ENCODE measurements at regions not wholly inside any gene's neighbourhood (a gene's known extent, or its start where the extent isn't known, plus 50 kb on each side); places are given as distances from the start of the nearest gene placed in this dataset.

- ChIA-PET CTCF (no interaction called here), POLR2A (ENCODE audit: low non-redundant PET) (no interaction called here)
- Histone ChIP-seq H3K27me3 (replicated peaks; ENCODE audit: insufficient read depth, low read depth, low read length, poor library complexity) (peaks cover 29% of the 10 kb centered on the region), H3K9me3 (ENCODE audit: low read depth, low read length, poor library complexity, severe bottlenecking) (no peaks in the 10 kb centered on the region), H3K4me1 (ENCODE audit: insufficient read depth, low read length, poor library complexity, severe bottlenecking) (no peaks in the 10 kb centered on the region), H3K36me3 (ENCODE audit: insufficient read depth, low read length, poor library complexity, severe bottlenecking) (no peaks in the 10 kb centered on the region), H3K27ac (ENCODE audit: low read depth, low read length, poor library complexity, severe bottlenecking) (no peak overlapping the region), H3K4me3 (ENCODE audit: low read depth, low read length, poor library complexity, severe bottlenecking) (no peak overlapping the region)
- DNase-seq (ENCODE audit: low spot score): no peak
- TF ChIP-seq CTCF (conservative IDR thresholded peaks at IDR 0.05; ENCODE audit: low read depth, low read length) (no peak), EZH2 (IDR thresholded peaks at IDR 0.05; ENCODE audit: borderline replicate concordance, low read depth, low read length, poor library complexity, severe bottlenecking) (no peak)
- intact Hi-C loops (cut with micrococcal nuclease; ENCODE audit: unreplicated experiment): no loop called here
- BruUV-seq (replicated peaks): no TSS peak
Measured at GRCh38 chr21:32909393-32909792, 116.3 kb upstream of the OLIG2 start.

- Histone ChIP-seq H3K9me3 (ENCODE audit: low read depth, low read length, poor library complexity, severe bottlenecking) (no peaks in the 10 kb centered on the region), H3K27me3 (replicated peaks; ENCODE audit: insufficient read depth, low read depth, low read length, poor library complexity) (peaks cover 40% of the 10 kb centered on the region), H3K27ac (ENCODE audit: low read depth, low read length, poor library complexity, severe bottlenecking) (no peak overlapping the region), H3K4me3 (ENCODE audit: low read depth, low read length, poor library complexity, severe bottlenecking) (no peak overlapping the region), H3K4me1 (ENCODE audit: insufficient read depth, low read length, poor library complexity, severe bottlenecking) (no peaks in the 10 kb centered on the region), H3K36me3 (ENCODE audit: insufficient read depth, low read length, poor library complexity, severe bottlenecking) (no peaks in the 10 kb centered on the region)
- CTCF ChIA-PET: no interaction called here
- TF ChIP-seq EZH2 (IDR thresholded peaks at IDR 0.05; ENCODE audit: borderline replicate concordance, low read depth, low read length, poor library complexity, severe bottlenecking) (no peak), CTCF (conservative IDR thresholded peaks at IDR 0.05; ENCODE audit: low read depth, low read length) (no peak)
- intact Hi-C loops (cut with micrococcal nuclease; ENCODE audit: unreplicated experiment): no loop called here
- POLR2A ChIA-PET (ENCODE audit: low non-redundant PET): no interaction called here
- BruUV-seq (replicated peaks): no TSS peak
- no peak for DNase-seq (ENCODE audit: low spot score)
Measured at GRCh38 chr21:32914424-32915039, 111.2 kb upstream of the OLIG2 start.

GRCh38 chr21:32915099-32915498, 110.6 kb upstream of the OLIG2 start:
- TF ChIP-seq EZH2 (IDR thresholded peaks at IDR 0.05; ENCODE audit: borderline replicate concordance, low read depth, low read length, poor library complexity, severe bottlenecking) (no peak), CTCF (conservative IDR thresholded peaks at IDR 0.05; ENCODE audit: low read depth, low read length) (no peak)
- Histone ChIP-seq H3K4me1 (ENCODE audit: insufficient read depth, low read length, poor library complexity, severe bottlenecking) (no peaks in the 10 kb centered on the region), H3K9me3 (ENCODE audit: low read depth, low read length, poor library complexity, severe bottlenecking) (no peaks in the 10 kb centered on the region), H3K36me3 (ENCODE audit: insufficient read depth, low read length, poor library complexity, severe bottlenecking) (no peaks in the 10 kb centered on the region), H3K4me3 (ENCODE audit: low read depth, low read length, poor library complexity, severe bottlenecking) (no peak overlapping the region), H3K27ac (ENCODE audit: low read depth, low read length, poor library complexity, severe bottlenecking) (no peak overlapping the region), H3K27me3 (replicated peaks; ENCODE audit: insufficient read depth, low read depth, low read length, poor library complexity) (peaks cover 36% of the 10 kb centered on the region)
- intact Hi-C loops (cut with micrococcal nuclease; ENCODE audit: unreplicated experiment): no loop called here
- no TSS peak for BruUV-seq (replicated peaks)
- ChIA-PET POLR2A (ENCODE audit: low non-redundant PET) (no interaction called here), CTCF (no interaction called here)
- no peak for DNase-seq (ENCODE audit: low spot score)

Measured in A673 (cell line).